Liver (tissue), 3 donors: ENCODE measurements at regions not wholly inside any gene's neighbourhood (a gene's known extent, or its start where the extent isn't known, plus 50 kb on each side); places are given as distances from the start of the nearest gene placed in this dataset.

Source experiments
- EGR1 ChIP-seq, 2 donors: IDR thresholded peaks; 2 replicates each; pipeline ENCODE4 v1.6.1; 2016 to 2018; ENCODE audit warnings: antibody characterized with exemption in 2 of 2, low read depth in 2 of 2
- HNF4A ChIP-seq, 2 donors: conservative IDR thresholded peaks; 2 replicates each; pipeline ENCODE4 v1.6.1; 2016; ENCODE audit warnings: antibody characterized with exemption in 2 of 2, mild to moderate bottlenecking in 2 of 2
- MAX ChIP-seq: IDR thresholded peaks from 2 replicates; pipeline ENCODE4 v1.6.1; 2016; ENCODE audit warnings: antibody characterized with exemption
- RAD21 ChIP-seq, 2 donors: IDR thresholded peaks; 2 replicates each; pipeline ENCODE4 v1.6.1; 2016; ENCODE audit warnings: antibody characterized with exemption in 2 of 2, mild to moderate bottlenecking in 2 of 2
- REST ChIP-seq: IDR thresholded peaks from 2 replicates; pipeline ENCODE4 v1.6.1; 2016; ENCODE audit warnings: antibody characterized with exemption, mild to moderate bottlenecking
- TF ChIP-seq, protein P1 (sequence below): fragments of 150-350 bp; IDR thresholded peaks from 2 replicates; pipeline ENCODE4 v1.5.1; 2017; ENCODE audit warnings: improper control_type of control experiment, low read depth, low read length; ENCODE audit not compliant: missing input control
- TF ChIP-seq, protein P2 (sequence below): IDR thresholded peaks from 2 replicates; pipeline ENCODE4 v1.6.1; 2016; ENCODE audit warnings: antibody characterized with exemption
- donor health status: healthy.
- donor health status: healthy.

DNA sequence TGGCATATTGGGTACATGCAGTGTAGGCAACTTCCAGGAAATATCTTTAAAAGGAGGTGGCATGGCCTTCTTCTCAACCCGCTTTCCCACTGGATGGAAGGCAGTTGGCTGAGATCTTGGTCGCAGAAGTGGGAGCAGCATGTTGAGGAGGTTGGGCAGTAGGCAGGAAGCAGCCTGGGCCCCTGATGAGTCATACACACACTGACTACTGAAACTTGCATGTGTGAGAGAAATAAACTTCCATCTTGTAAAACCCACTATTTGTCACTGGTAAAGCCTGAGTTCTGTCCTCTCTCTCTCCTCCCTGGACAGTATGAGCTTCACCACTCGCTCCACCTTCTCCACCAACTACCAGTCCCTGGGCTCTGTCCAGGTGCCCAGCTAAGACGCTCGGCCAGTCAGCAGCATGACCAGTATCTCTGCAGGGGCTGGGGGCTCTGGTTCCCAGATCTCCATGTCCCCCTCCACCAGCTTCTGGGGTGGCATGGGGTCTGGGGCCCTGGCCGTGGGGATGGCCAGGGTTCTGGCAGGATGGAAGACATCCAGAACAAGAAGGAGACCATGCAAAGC lies 233.8 kb upstream of the SPRED2 start:
- TF ChIP-seq HNF4A (conservative IDR thresholded peaks at IDR 0.05) (no peak), REST (no peak), RAD21 (IDR thresholded peaks at IDR 0.05) (no peak), EGR1 (IDR thresholded peaks at IDR 0.05; ENCODE audit: low read depth in 2 of 2) (no peak), MAX (no peak)
- TF ChIP-seq, protein P1, sequence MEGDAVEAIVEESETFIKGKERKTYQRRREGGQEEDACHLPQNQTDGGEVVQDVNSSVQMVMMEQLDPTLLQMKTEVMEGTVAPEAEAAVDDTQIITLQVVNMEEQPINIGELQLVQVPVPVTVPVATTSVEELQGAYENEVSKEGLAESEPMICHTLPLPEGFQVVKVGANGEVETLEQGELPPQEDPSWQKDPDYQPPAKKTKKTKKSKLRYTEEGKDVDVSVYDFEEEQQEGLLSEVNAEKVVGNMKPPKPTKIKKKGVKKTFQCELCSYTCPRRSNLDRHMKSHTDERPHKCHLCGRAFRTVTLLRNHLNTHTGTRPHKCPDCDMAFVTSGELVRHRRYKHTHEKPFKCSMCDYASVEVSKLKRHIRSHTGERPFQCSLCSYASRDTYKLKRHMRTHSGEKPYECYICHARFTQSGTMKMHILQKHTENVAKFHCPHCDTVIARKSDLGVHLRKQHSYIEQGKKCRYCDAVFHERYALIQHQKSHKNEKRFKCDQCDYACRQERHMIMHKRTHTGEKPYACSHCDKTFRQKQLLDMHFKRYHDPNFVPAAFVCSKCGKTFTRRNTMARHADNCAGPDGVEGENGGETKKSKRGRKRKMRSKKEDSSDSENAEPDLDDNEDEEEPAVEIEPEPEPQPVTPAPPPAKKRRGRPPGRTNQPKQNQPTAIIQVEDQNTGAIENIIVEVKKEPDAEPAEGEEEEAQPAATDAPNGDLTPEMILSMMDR, result no peak
- TF ChIP-seq, protein P2, sequence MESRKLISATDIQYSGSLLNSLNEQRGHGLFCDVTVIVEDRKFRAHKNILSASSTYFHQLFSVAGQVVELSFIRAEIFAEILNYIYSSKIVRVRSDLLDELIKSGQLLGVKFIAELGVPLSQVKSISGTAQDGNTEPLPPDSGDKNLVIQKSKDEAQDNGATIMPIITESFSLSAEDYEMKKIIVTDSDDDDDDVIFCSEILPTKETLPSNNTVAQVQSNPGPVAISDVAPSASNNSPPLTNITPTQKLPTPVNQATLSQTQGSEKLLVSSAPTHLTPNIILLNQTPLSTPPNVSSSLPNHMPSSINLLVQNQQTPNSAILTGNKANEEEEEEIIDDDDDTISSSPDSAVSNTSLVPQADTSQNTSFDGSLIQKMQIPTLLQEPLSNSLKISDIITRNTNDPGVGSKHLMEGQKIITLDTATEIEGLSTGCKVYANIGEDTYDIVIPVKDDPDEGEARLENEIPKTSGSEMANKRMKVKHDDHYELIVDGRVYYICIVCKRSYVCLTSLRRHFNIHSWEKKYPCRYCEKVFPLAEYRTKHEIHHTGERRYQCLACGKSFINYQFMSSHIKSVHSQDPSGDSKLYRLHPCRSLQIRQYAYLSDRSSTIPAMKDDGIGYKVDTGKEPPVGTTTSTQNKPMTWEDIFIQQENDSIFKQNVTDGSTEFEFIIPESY, result no peak
